ENCODE measurements at regions not wholly inside any gene's neighbourhood (a gene's known extent, or its start where the extent isn't known, plus 50 kb on each side); places are given as distances from the start of the nearest gene placed in this dataset.
"Not testable (repeated sequence)": the region's sequence is repeated elsewhere in the genome, so short reads cannot be mapped to it uniquely, and the experiment has no call there.

DNA sequence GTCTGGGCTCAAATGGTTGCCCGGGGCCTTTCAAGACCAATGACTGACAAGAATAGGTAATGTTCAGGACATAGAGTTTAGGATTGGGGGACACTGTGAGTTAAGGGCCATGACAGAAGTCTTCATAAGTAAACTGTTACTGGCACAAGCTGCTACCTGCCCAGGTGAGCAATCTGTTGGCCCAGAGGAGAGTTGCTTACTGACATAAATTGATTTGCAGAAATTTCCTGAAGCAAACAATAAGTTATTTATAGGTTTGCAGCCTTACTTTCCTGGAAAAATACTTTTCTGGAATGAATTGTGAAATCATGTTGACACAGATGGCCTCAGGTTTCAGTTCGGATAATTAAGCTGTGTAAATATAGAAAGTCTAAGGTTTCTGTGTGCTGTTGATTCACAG, 202.8 kb upstream of the C1QTNF3 start:
- TF ChIP-seq POLR2A (IDR thresholded peaks at IDR 0.05), result not testable (repeated sequence)
- TF ChIP-seq, protein P1, sequence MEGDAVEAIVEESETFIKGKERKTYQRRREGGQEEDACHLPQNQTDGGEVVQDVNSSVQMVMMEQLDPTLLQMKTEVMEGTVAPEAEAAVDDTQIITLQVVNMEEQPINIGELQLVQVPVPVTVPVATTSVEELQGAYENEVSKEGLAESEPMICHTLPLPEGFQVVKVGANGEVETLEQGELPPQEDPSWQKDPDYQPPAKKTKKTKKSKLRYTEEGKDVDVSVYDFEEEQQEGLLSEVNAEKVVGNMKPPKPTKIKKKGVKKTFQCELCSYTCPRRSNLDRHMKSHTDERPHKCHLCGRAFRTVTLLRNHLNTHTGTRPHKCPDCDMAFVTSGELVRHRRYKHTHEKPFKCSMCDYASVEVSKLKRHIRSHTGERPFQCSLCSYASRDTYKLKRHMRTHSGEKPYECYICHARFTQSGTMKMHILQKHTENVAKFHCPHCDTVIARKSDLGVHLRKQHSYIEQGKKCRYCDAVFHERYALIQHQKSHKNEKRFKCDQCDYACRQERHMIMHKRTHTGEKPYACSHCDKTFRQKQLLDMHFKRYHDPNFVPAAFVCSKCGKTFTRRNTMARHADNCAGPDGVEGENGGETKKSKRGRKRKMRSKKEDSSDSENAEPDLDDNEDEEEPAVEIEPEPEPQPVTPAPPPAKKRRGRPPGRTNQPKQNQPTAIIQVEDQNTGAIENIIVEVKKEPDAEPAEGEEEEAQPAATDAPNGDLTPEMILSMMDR (IDR thresholded peaks at IDR 0.05), result not testable (repeated sequence)

Data from adrenal gland (tissue), 5 donors.